Astrocyte of the spinal cord (primary cell): ENCODE measurements at regions not wholly inside any gene's neighbourhood (a gene's known extent, or its start where the extent isn't known, plus 50 kb on each side); places are given as distances from the start of the nearest gene placed in this dataset.
A peak's percentile ranks its signal among the peaks of the same experiment; 100 is the strongest.

Experiments
- DNase-seq: peaks from one replicate; pipeline ENCODE4 v3.0.0; 2011; ENCODE audit warnings: low read depth, low spot score
- H3K4me3 ChIP-seq: 2 replicates; pipeline ENCODE4 v1.5.1; 2011; ENCODE audit warnings: low read depth, mild to moderate bottlenecking, low read length, moderate library complexity
- in situ Hi-C: cut with HindIII; loops from 2 replicates; pipeline ENCODE4 v1.10.0; 2017; ENCODE audit warnings: low sequenced_read_pairs
- TF ChIP-seq, protein P1 (sequence below): IDR thresholded peaks from 2 replicates; pipeline ENCODE4 v1.5.1; 2012; ENCODE audit warnings: low read depth, mild to moderate bottlenecking, low read length, inconsistent platforms

DNA sequence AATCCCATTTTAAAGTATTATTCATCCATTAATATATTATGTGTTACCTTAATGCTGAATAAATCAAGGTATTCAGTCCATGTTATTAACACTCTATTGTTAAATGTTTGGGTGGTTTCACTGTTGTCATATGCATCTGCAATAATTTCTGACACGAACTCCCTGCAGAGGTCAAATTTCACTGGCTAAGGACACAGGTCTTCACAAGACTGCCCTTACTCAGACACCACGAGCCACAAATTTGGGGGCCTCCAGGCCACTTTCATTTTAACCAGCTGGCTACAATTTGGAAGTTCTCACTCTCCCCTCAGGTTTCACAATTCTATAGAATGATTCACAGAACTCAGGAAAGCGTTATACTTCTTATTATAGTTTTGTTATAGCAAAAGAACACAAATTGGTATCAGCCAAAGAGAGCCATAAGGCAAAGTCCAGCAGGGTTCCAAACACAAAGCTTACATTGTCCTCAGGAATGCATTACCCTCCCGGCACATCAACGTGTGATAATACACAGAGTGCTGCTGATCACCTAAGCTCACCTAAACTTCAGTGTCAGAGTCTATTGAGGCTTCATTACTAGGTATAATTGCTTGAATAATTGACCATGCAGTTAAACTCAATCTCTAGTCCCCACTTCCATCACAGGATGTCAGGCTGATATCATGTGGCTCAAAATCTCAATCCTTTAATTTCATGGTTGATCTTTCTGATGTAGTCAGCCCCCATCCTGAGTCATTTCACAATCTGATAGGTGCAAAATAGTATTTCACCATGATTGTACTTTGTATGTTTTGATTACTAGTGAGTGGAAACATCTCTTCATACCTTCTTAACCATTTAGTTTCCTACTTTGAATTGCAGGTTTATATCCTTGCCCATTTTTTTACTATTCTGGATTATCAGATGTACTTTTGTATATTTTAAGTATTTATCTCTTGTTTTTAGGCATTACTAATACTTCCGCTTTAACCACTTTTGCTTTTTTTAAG is 441.4 kb upstream of the AGTR1 start:
- TF ChIP-seq, protein P1, sequence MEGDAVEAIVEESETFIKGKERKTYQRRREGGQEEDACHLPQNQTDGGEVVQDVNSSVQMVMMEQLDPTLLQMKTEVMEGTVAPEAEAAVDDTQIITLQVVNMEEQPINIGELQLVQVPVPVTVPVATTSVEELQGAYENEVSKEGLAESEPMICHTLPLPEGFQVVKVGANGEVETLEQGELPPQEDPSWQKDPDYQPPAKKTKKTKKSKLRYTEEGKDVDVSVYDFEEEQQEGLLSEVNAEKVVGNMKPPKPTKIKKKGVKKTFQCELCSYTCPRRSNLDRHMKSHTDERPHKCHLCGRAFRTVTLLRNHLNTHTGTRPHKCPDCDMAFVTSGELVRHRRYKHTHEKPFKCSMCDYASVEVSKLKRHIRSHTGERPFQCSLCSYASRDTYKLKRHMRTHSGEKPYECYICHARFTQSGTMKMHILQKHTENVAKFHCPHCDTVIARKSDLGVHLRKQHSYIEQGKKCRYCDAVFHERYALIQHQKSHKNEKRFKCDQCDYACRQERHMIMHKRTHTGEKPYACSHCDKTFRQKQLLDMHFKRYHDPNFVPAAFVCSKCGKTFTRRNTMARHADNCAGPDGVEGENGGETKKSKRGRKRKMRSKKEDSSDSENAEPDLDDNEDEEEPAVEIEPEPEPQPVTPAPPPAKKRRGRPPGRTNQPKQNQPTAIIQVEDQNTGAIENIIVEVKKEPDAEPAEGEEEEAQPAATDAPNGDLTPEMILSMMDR = no peak
- no peak overlapping the region for H3K4me3 ChIP-seq
- DNase-seq = no peak
- in situ Hi-C loops = no loop called here

DNA sequence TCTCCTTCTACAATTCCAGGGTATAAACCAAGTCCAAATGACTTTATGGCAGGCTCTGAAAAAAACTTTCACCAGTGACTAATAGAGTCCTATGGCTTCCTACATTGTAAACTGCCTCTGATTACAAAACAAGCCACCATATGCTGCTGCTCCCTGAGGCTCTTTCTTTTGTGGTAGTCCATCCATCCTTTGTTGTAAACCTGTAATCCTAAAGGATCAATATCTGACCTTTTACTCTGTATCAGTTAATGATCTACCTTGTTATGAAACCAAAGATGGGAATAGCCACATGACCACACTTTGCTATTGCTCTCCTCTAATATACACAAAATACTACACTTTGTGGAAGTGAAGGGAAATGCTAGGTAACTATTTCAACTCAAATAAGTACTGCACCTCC is 434.7 kb upstream of the AGTR1 start:
- TF ChIP-seq, protein P1 = no peak
- no peak for DNase-seq
- in situ Hi-C loops = no loop called here
- H3K4me3 ChIP-seq = no peak overlapping the region

DNA sequence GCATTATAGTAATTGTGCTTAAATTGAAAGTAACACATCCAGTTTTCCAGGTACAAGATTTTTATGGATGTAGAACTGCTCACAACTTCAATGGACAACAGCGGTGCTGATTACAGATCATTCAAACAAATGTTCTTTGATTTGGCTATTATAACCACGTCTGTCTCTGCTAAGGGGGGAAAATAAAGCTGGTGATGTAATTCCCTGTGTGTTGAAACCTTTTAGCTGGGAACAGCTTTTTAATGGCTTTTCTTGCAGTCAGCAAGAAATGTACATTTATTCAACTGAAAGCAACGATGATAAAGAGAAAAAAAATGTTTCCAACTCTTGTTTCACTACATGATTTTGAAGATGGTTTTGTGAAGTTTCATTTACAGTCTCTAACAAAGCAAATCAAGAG is 431.9 kb upstream of the AGTR1 start:
- DNase-seq = no peak
- TF ChIP-seq, protein P1 = no peak
- no peak overlapping the region for H3K4me3 ChIP-seq
- in situ Hi-C loops = no loop called here

DNA sequence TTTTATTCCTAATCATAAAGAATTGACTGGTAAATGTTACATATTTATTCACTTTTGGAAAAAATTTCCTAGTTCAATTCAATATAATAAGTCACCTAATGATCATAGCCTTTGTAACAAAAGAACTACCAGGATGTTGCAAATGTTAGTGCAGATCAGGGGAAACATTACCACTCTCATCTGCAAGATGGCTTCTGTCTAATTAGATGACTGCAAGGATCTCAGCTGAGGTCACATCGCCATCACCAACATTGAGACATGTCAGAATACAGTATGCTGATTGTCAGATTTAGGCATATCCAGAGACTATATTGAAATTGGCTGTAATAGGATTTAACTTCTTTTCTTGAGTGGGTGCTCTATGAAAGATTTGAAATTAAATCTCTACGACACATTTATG is 431.4 kb upstream of the AGTR1 start:
- in situ Hi-C loops = no loop called here
- DNase-seq = no peak
- TF ChIP-seq, protein P1 = no peak
- no peak overlapping the region for H3K4me3 ChIP-seq

DNA sequence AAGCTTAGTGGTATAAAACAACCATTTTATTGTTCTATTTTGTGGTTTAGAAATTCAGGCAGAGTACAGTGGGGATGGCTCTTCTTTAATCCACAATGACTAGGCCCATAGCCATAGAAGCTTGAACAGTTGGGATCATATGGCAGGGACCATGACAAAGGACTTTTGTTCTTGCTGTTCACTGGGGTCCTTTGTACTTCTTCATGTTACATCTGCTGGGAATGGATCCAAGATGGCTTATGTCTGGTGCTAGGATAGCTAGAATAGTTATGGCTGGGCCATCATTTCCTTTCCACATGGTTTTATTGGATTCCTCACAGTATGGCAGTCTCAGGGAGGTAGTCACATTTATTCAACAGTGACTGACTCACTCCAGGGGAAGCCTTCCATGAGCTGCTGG is 427.9 kb upstream of the AGTR1 start:
- in situ Hi-C loops = no loop called here
- TF ChIP-seq, protein P1 = no peak
- H3K4me3 ChIP-seq = no peak overlapping the region
- DNase-seq = peak; percentile 28

DNA sequence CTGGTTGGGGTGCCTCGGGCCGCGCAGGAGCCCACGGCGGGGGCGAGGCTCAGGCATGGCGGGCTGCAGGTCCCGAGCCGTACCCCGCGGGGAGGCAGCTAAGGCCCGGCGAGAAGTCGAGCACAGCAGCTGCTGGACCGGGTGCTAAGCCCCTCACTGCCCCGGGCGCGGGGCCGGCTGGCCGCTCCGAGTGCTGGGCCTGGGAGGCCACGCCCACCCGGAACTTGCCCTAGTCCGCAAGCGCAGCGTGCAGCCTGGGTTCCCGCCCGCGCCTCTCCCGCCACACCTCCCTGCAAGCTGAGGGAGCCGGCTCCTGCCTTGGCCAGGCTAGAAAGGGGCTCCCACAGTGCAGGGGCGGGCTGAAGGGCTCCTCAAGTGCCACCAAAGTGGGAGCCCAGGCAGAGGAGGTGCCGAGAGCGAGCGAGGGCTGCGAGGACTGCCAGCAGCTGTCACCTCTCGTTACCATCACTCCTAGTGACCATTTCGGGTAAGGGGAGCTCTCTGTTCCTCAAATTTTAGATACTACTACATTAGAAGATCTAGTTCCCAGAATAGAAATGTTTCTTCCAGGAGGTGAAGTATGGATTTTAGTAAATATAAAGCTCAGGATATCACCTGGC is 417.0 kb upstream of the AGTR1 start:
- TF ChIP-seq, protein P1 = no peak
- no peak overlapping the region for H3K4me3 ChIP-seq
- DNase-seq = no peak
- in situ Hi-C loops = no loop called here
